ENCODE measurements at regions not wholly inside any gene's neighbourhood (a gene's known extent, or its start where the extent isn't known, plus 50 kb on each side); places are given as distances from the start of the nearest gene placed in this dataset.
"Not testable (repeated sequence)": the region's sequence is repeated elsewhere in the genome, so short reads cannot be mapped to it uniquely, and the experiment has no call there.

DNA sequence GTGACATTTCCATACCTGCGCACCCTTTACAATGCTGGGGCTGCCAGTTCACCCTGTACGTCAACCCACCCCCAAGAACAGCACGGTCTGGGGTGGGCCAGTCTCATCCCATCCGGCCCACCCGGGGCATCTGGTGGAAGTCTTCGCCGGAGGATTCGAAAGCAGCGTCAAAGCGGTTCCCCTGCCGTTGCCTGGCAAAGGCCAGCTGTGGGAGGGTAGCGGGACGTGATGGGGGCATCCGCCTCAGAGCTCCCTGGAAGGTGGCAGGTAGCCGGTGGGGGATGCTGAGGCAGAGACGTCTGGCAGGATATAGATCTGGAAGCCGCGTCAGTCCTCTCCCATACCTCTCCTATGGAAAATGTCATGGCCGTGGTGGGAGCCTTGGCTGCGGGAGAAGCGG is 749.1 kb upstream of the DEFB115 start:
- DNase-seq (ENCODE audit: low spot score) = not testable (repeated sequence)

GRCh38 chr20:30511322-30512030 is 746.0 kb upstream of the DEFB115 start:
- DNase-seq (ENCODE audit: low spot score) = no peak

DNA sequence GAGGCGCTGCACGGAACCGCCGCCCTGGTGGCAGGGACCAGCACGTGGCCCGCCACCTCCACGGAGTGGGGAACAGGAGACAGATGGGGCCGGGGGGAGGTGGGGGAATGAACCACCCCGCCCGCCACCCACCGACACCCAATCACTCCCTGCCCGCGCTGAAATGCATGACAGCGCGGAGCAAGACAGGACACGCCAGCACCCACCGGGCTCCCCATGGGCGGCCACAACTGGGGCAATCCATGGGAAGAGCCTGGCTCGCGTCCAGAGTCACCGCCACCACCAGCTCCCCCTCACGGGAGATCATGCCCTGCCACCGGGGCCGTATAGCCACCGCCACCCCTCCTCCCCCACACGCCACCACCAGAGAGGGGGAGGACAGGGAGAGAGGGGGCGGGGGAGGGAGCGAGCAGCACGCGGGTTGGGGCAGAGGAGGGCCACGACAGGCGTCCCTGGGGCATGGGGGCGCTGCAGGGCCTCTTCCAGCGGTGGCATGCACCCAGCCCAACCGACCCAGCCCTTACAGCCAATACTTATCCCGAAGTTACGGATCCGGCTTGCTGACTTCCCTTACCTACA is 744.3 kb upstream of the DEFB115 start:
- no peak for DNase-seq (ENCODE audit: low spot score)

- not testable (repeated sequence) for DNase-seq (ENCODE audit: low spot score)
Observed at GRCh38 chr20:30515915-30516314, 741.5 kb upstream of the DEFB115 start.

DNA sequence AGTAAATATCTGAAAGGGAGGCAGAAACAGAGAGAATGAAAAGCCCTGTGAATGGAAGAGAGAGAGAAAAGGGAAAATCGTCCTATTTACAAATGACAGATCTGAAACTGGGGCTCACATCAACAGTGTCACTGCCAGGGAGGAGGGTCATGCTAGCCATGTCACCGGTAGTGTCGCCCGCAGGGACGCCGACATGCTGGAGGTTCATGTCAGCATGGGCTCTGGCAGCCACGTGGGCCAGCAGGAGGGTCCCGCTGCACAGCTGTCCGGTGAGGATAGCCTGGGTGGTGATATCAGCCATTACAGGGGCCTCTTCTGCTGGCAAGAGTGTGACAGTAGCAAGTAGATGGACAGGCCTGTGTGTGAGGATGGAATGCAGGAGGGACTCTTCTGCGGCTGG is 738.6 kb upstream of the DEFB115 start:
- not testable (repeated sequence) for DNase-seq (ENCODE audit: low spot score)

- not testable (repeated sequence) for DNase-seq (ENCODE audit: low spot score)
Observed at GRCh38 chr20:30521686-30522415, 735.6 kb upstream of the DEFB115 start.

- not testable (repeated sequence) for DNase-seq (ENCODE audit: low spot score)
Observed at GRCh38 chr20:30524155-30524554, 733.3 kb upstream of the DEFB115 start.

- not testable (repeated sequence) for DNase-seq (ENCODE audit: low spot score)
Observed at GRCh38 chr20:30524761-30525160, 732.7 kb upstream of the DEFB115 start.

DNA sequence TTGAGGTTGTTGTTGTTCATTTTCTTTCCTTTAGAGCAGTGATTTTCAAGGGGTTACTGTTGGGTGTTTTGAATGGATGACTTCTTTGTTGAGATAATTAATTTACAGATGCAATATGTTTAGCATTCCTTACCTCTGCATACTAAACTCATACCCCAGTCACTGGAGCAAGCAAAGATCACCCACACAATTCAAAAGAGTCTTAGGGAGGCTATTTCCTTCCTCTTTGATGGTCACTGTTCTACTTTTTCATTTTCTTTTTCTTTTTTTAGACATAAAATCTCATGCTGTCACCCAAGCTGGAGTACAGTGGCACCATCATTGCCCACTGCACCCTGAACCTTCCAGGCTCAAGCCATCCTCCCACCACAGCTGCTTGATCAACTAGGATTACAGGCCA is 723.8 kb upstream of the DEFB115 start:
- not testable (repeated sequence) for DNase-seq (ENCODE audit: low spot score)

GRCh38 chr20:30537459-30537858 is 720.0 kb upstream of the DEFB115 start:
- DNase-seq (ENCODE audit: low spot score) = not testable (repeated sequence)

- DNase-seq (ENCODE audit: low spot score) = not testable (repeated sequence)
Observed at GRCh38 chr20:30540330-30541069, 717.0 kb upstream of the DEFB115 start.

GRCh38 chr20:30551236-30551635 is 706.2 kb upstream of the DEFB115 start:
- not testable (repeated sequence) for DNase-seq (ENCODE audit: low spot score)

DNA sequence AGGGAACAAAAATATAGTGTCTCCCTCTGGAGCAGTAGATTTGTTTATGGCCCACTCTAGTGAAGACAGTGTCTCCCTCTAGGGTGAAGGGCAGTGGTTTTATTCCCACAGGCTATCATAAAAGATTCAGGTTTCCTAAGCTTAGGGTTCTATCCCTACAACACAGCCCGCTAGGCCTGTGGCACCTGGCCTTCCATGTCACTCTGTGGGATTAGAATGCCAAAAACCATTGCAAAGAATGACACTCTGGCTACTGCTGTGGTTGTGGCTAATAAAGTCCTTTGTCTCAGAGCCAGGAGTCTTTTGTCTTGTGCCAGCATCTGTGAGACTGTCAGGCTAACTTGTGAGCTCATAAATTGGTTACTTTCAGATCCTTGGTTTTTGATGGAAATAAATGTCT is 700.7 kb upstream of the DEFB115 start:
- not testable (repeated sequence) for DNase-seq (ENCODE audit: low spot score)

DNA sequence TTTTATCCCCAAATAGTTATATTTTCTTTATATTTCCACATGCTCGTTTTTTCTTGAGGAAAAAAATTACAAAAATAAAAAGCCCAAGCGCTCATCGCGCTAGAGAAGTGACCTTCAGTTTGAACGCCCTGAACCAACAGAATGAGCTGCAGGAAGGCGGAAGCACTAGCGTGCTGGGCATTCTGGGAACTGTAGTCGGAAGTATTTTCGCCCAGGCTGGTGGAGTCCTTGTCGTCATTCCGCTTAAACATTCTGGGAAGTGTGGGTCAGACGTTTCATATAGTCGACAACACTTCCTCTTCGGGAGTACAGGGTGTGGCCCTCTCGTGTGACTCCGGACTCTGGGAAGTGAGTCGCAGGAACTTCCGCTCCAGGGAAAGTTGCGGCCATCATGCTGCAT is 692.4 kb upstream of the DEFB115 start:
- not testable (repeated sequence) for DNase-seq (ENCODE audit: low spot score)

DNA sequence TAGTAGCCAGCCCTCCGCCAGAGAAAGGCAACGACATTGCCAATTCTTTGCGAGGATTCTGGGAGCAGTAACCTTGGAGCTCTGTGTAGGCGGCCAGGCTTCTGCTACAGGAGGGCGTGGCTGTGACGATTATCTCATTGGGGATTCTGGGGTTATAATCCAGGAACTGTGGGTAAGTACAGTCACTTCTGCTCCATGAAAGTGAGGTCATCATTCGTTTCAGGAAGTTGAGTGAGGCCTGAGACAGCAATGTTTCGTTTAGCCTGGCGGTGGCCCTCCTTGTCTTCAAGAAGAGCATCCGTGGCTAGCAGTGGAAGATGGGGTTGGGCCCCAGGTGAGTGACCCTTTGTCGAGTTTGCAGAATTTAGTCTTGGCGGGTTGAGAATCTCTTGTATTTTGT is 687.6 kb upstream of the DEFB115 start:
- DNase-seq (ENCODE audit: low spot score) = not testable (repeated sequence)

- DNase-seq (ENCODE audit: low spot score) = not testable (repeated sequence)
Observed at GRCh38 chr20:30570622-30571021, 686.8 kb upstream of the DEFB115 start.

DNA sequence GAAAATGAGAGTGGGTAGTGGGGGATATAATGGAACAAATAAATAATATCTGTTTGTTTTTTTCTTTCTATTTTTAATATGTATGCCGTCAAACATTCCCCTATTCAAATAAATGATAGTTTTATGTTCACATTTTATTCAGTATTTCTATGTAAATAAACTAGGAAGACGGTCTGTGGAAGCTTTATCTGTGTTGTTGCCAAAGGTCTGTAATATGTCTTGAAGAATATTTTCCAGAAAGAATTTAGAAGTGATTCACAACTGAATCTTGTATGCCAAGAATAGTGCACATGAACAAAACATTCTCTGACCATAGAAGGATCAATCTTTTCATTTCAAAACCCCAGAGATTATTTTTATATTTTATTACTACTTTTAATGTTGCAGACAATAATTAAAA is 683.1 kb upstream of the DEFB115 start:
- DNase-seq (ENCODE audit: low spot score) = not testable (repeated sequence)

- not testable (repeated sequence) for DNase-seq (ENCODE audit: low spot score)
Observed at GRCh38 chr20:30579069-30579468, 678.4 kb upstream of the DEFB115 start.

DNA sequence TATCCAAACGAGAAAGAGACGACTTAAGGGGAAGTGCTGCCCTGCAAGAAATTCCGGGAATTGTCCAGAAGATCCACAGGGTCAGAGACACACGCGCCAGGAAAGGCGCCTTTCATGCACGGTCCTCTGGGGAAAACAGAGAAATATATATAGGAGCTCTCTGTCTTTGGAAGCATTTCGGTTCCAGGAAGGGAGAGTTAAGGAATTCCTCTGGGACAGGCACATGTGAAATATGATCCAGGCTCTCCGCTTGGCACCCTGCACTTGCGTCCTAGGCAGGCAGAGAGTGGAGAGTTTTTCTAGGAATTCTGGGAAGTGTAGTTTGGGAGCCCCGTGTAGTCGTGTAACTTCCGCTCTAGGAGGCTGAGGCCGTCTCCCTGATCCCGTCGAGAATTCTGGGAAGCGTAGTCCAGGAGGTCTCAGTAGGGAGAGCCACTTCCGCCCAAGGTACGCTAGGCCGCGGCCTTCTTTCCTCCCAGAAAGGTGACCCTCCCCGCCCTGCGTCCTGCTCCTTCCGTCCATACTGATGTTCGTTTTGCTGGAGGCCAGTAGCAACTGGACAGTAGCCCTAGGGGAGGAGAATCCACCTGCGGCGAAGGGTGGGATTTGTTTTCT is 677.5 kb upstream of the DEFB115 start:
- DNase-seq (ENCODE audit: low spot score) = peak; percentile 77

- DNase-seq (ENCODE audit: low spot score) = not testable (repeated sequence)
Observed at GRCh38 chr20:30581839-30582238, 675.6 kb upstream of the DEFB115 start.

- DNase-seq (ENCODE audit: low spot score) = not testable (repeated sequence)
Observed at GRCh38 chr20:30584403-30584802, 673.1 kb upstream of the DEFB115 start.
